COLO668 (cell line): ENCODE measurements at regions not wholly inside any gene's neighbourhood (a gene's known extent, or its start where the extent isn't known, plus 50 kb on each side); places are given as distances from the start of the nearest gene placed in this dataset.
"Not testable (repeated sequence)": the region's sequence is repeated elsewhere in the genome, so short reads cannot be mapped to it uniquely, and the experiment has no call there.

Experiments
- DNase-seq: peaks from one replicate; lab custom pipeline; 2025; ENCODE audit not compliant: unreplicated experiment; lab: John Stamatoyannopoulos, UW

DNA sequence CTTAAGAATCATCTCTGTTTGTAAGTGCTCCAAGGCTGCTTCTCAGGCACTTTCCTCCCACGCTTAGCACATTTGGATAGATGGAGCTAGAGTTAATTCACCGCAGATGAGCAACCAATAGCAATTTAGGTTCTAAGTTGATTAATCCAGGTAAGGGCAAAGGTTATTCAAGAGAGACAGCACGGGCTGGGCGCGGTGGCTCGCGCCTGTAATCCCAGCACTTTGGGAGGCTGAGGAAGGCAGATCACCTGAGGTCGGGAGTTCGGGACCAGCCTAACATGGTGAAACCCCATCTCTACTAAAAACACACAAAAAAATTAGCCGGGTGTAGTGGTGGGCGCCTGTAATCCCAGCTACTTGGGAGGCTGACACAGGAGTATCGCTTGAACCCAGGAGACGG lies 54.5 kb upstream of the UNC13C start:
- DNase-seq: not testable (repeated sequence)

- DNase-seq: no peak
Measured at GRCh38 chr15:53918180-53919079, 59.8 kb upstream of the UNC13C start.

DNA sequence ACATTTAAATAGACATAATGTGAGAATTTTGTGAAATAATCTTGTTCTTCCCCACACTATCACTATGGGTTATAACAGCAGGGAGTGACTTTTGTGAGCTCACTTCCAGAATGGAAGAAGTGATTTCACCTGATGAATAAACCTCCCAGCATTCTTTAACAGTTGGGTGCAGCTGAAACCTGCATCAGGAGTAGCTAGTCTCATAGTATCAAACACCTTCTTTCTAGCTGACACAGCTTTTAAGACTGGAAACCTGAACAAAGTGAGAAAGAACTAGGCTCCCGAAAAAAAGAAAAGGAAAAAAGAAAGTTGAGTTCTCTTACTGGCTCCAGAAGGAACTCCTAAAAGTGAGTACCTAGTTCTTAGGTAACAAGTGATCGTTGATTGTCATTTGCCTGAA lies 61.1 kb upstream of the UNC13C start:
- no peak for DNase-seq

DNA sequence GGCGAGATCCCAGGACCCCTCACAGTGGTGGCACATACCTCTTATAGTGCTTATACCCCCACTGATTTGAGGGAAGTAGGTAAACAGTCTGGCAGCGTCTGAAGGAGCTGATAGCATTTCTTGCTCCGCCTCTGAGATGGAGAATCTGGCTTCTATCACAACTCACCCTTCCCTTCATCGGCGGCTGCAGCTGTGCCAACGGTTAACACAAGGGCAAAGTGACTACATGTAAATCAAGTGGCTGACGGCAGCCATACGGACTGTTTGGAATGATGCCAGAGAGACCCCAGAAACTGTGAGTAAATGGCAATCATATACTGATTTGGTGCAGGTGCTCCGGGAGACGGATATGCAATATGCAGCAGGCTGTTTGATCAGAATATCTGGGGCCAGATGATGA lies 66.8 kb upstream of the UNC13C start:
- no peak for DNase-seq

DNA sequence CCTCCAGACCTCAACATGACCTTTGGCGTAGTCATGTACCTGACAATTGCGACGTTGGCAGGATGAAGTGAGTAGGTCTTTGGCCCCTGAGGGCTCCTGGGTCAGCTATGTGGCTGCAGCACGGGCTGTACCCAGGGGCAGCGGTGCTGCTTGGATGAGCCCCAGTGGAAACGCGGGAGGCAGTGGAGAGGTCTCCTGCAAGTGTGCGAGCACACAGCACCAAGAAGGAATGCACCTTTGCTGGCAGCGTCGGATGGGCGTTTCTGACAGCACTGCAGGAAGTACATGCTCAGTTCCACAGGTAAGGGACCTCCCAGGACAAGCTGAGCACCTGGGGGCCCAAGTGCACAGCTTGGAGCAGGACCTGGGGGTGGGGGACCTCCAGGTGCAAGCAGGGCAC lies 67.4 kb upstream of the UNC13C start:
- no peak for DNase-seq

GRCh38 chr15:53910236-53910849 lies 67.9 kb upstream of the UNC13C start:
- DNase-seq: no peak

GRCh38 chr15:53903129-53903528 lies 75.1 kb upstream of the UNC13C start:
- no peak for DNase-seq

GRCh38 chr15:53893468-53893867 lies 84.8 kb upstream of the UNC13C start:
- peak; percentile 35 for DNase-seq

GRCh38 chr15:53891862-53892261 lies 86.4 kb upstream of the UNC13C start:
- not testable (repeated sequence) for DNase-seq

- no peak for DNase-seq
Measured at GRCh38 chr15:53884441-53884840, 93.8 kb upstream of the UNC13C start.

- no peak for DNase-seq
Measured at GRCh38 chr15:53882311-53882710, 95.9 kb upstream of the UNC13C start.

- DNase-seq: no peak
Measured at GRCh38 chr15:53880357-53880756, 97.9 kb upstream of the UNC13C start.

DNA sequence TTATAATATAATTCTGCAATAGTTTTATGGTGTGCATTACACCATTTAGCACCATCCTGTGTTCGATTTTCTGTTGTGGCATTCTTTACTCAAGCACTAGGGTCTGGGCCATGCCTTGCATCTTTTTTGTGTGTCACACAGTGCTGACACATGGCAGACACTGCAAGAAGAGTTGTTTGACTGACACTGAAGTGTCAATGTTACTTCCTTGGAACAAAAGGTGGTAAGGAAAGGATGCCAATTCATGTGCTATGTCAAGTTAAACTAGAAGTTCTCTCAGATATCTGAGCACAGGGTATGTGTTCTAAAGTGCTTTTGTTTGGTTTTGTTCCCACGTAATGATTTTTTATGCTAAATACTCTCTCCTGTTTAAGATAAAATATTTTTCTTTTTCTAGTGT lies 102.5 kb upstream of the UNC13C start:
- DNase-seq: no peak

DNA sequence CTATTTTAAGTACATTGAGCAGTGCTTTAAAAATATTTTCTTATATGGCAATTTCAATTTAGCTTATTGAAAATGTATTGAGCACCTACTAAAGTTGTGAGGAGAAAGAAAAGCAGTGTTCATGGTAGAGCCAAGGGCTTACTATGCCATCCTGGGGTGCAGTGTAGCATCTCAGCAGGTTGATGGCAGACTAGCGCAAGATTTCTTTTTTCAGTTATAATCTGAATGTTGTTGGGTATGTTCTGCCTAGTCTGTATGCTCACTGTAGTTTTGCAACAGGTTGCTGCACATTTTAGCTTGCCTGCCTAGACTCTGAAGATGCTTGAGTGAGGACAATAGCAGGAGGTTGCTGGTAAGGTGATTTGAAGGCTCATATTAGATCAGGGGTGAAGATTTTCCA lies 103.1 kb upstream of the UNC13C start:
- no peak for DNase-seq

GRCh38 chr15:53872410-53872809 lies 105.8 kb upstream of the UNC13C start:
- no peak for DNase-seq

DNA sequence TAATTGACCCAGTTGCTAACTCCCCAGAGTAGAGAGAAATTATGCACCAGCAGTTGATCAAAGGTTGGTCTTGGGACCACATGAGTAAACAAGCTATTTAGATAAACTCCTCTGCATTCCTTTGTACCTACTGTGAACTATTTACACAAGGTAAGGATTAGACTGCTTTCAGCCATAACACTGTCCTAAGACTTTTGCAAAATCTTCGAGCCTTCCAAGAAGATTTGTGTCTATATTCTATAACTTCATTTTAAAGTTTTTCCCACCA lies 108.5 kb upstream of the UNC13C start:
- no peak for DNase-seq

DNA sequence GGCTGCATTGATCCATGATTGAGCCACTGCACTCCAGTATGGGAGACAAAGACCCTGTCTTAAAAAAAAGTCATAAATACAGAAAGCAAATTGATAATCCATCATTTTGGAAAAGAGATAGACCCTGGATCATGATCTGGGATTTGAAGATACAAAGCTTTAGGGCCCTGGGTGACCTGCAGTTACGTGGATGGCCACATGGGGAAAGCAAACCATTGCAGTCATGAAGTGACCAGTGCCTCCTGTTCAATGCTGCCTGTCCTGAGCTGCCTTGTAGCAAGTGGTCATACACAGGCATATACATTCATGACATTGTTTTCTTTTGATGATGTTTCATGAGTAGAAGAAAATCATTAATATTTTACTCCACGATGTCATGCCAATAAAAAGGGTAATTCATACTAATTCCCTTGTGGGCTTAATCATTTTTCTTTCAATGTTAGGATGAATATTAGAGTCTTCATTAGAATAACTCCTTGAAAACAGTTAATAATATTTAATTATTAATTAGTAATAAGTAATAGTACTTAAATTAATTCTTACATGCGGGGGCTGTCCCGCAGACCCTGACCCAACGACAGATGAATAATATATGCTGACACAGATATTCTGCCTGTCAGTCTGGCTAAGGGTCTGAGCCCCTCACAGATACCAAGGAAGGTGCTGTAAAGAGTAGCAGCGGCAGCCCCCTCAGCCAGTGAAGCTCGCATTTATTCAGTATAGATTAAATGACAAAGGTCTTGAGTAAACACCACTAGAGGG lies 109.0 kb upstream of the UNC13C start:
- DNase-seq: no peak

DNA sequence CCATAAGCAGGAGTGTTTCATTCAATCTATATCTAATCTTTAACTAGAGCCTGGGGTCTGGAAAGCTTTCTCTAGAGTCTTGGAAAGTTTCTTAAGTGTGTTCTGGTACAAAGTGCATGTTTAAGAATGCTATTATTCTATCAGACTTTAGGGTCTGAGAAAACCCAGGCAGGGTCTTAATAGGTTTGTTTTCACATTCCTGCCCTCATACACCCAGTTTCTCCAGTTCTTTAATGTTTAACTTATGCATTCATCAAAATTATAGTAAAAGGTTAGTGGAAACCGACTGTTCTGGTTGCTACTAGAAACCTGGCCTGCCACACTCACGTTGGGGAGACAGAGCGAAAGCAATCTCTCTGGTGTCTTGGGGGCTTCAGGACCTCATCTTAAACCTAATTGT lies 102.9 kb upstream of the WDR72 start:
- DNase-seq: no peak

DNA sequence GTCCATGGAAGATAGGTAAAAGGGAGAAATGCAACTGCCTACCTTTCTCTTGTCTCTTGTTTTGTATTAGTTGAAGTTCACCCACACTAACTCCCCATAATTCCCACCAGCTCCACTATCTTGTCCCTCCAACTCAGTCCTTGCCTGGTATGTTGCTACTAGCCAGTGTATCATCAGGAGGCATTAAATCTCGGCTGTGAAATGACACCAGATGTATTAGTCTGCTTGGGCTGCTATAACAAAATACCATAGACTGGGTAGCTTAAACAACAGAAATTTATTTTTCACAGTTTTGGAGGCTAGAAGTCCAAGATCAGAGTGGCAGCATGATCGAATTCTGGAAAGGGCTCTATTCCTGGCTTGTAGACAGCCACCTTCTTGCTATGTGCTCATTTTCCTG lies 102.3 kb upstream of the WDR72 start:
- no peak for DNase-seq

DNA sequence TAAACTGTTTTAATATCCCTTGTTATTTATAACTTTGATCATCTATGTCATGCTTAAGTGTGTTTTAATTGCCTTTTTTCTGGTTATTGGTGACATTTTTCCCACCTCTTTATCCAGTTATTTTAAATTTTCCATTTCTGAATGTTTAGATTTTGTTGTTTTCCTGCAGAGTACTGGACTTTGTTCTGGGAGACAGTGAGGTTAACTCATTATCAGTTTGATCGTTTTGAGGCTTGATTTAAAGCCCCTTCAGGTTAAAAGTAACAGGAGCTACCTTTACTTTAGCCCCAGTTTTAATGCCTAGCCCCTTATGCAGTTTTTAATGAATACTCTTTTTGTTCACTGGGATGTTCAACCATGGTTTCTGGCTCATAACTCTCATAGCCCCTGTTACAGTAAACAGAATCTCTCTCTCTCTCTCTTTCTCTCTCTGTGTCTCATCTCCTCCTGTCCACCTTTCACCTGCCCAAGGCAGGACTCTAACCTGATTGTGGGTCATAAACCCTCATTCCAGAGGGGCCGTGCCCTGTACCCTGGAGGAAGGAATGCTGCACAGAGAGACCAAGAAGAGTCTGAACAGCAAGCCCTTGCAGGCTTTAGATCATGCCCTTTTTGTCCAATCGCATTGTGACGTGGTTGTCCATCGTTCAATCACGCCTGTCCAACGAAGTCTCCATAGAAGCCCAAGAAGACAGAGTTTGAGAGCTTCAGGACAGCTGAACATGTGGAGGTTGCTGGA lies 91.8 kb upstream of the WDR72 start:
- DNase-seq: no peak

GRCh38 chr15:53847745-53848144 lies 88.3 kb upstream of the WDR72 start:
- DNase-seq: no peak
